Stimulated activated memory B cell treated with anti-CD40 and anti-IgM and Interleukin-4, amounts not matched to agents 10 μg/mL and 1 μg/mL and 100 μg/mL, for 72 hours (primary cell): ENCODE measurements at regions not wholly inside any gene's neighbourhood (a gene's known extent, or its start where the extent isn't known, plus 50 kb on each side); places are given as distances from the start of the nearest gene placed in this dataset.

Experiments used
- ATAC-seq: fragments of 150-1000 bp; cut with Tn5 transposase; 2 replicates; pipeline ENCODE4 v1.10.0; 2021
- H3K27ac Mint-ChIP-seq: one replicate; pipeline ENCODE4 v1.8.0; 2022; ENCODE audit warnings: mild to moderate bottlenecking, mixed read lengths
- H3K27me3 Mint-ChIP-seq: one replicate; pipeline ENCODE4 v1.8.0; 2022; ENCODE audit warnings: mixed read lengths
- H3K36me3 Mint-ChIP-seq: one replicate; pipeline ENCODE4 v1.8.0; 2022; ENCODE audit warnings: mixed read lengths
- H3K4me1 Mint-ChIP-seq: one replicate; pipeline ENCODE4 v1.8.0; 2022; ENCODE audit warnings: mixed read lengths
- H3K4me3 Mint-ChIP-seq: one replicate; pipeline ENCODE4 v1.8.0; 2022; ENCODE audit warnings: mild to moderate bottlenecking, moderate library complexity, mixed read lengths
- H3K9me3 Mint-ChIP-seq: one replicate; pipeline ENCODE4 v1.8.0; 2022; ENCODE audit warnings: mixed read lengths

- Mint-ChIP-seq H3K27me3 (no peaks in the 10 kb centered on the region), H3K27ac (no peak overlapping the region), H3K36me3 (no peaks in the 10 kb centered on the region), H3K4me1 (no peaks in the 10 kb centered on the region), H3K9me3 (peaks cover 4% of the 10 kb centered on the region), H3K4me3 (no peak overlapping the region)
- no peak for ATAC-seq
Measured at GRCh38 chr2:76448956-76449355, 738.2 kb upstream of the GCFC2 start.

DNA sequence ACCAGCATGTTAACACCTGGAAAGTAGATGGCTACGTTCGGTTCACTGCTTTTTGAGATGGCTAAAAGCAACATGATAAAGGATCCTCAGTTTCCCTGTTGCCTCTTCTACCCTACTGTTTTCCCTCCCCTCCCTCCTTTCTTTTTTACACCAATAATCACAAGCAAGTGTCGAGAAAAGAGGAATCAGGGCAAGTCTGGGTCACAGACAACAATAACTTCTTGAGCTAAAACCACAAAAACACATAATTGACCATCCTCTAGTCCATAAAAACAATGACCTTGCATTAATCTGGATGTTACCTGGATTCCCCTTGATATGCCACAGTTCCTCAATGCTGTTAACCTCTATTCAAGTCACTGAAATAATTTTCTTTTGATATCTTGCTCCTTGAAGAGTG, 736.6 kb upstream of the GCFC2 start:
- peaks cover 4% of the 10 kb centered on the region for H3K9me3 Mint-ChIP-seq
- H3K36me3 Mint-ChIP-seq: no peaks in the 10 kb centered on the region
- no peak for ATAC-seq
- H3K4me1 Mint-ChIP-seq: no peaks in the 10 kb centered on the region
- no peak overlapping the region for H3K27ac Mint-ChIP-seq
- no peaks in the 10 kb centered on the region for H3K27me3 Mint-ChIP-seq
- H3K4me3 Mint-ChIP-seq: no peak overlapping the region

GRCh38 chr2:76446872-76447271, 736.2 kb upstream of the GCFC2 start:
- H3K27me3 Mint-ChIP-seq: no peaks in the 10 kb centered on the region
- H3K4me1 Mint-ChIP-seq: no peaks in the 10 kb centered on the region

DNA sequence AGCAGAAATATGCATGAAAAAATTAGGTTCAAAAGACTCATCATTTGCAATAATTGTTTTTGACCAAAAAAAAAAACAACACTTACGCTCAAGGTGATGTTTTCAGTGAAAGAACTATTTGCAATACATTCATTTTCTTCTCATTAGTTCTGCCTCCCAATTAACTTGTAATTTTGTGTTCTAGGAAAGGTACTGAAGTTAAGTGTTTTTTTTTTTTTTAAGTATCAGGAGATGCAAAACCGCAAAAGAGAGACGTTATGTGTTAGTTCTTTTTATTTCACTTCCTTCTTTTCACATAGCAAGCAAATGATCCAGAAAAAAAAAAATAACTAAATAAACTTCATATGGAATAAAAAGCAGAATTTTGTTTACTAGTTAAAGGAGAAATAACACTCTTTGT, 735.2 kb upstream of the GCFC2 start:
- Mint-ChIP-seq H3K4me3 (no peak overlapping the region), H3K9me3 (peaks cover 4% of the 10 kb centered on the region), H3K4me1 (no peaks in the 10 kb centered on the region), H3K27me3 (no peaks in the 10 kb centered on the region), H3K27ac (no peak overlapping the region), H3K36me3 (no peaks in the 10 kb centered on the region)
- no peak for ATAC-seq

More at GRCh38 chr2:76446872-76447271, 736.2 kb upstream of the GCFC2 start:
- Mint-ChIP-seq H3K27ac (no peak overlapping the region), H3K9me3 (peaks cover 4% of the 10 kb centered on the region), H3K36me3 (no peaks in the 10 kb centered on the region), H3K4me3 (no peak overlapping the region)
- no peak for ATAC-seq

DNA sequence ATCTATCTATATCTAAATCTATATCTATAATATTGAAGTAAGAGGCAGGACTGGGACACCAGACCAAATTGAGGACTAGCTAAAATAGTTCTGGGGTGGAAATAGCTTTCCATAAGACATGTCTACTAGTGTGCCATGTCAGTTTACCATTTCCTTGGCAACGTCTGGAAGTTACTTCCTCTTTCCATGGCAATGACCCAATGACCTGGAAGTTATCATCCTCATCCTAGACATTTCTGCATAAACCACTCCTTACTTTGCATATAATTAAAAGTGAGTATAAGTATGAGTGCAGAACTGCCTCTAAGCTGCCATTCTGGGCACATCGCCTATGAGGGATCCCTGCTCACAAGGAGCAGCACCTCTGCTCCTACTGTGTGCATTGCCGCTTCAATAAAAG, 734.0 kb upstream of the GCFC2 start:
- no peak for ATAC-seq
- Mint-ChIP-seq H3K9me3 (peaks cover 4% of the 10 kb centered on the region), H3K27me3 (no peaks in the 10 kb centered on the region), H3K27ac (no peak overlapping the region), H3K4me3 (no peak overlapping the region), H3K36me3 (no peaks in the 10 kb centered on the region), H3K4me1 (no peaks in the 10 kb centered on the region)

- H3K27me3 Mint-ChIP-seq: no peaks in the 10 kb centered on the region
- ATAC-seq: no peak
- H3K9me3 Mint-ChIP-seq: no peaks in the 10 kb centered on the region
- no peak overlapping the region for H3K4me3 Mint-ChIP-seq
- no peaks in the 10 kb centered on the region for H3K36me3 Mint-ChIP-seq
- H3K4me1 Mint-ChIP-seq: no peaks in the 10 kb centered on the region
- H3K27ac Mint-ChIP-seq: no peak overlapping the region
Measured at GRCh38 chr2:76437564-76437963, 726.8 kb upstream of the GCFC2 start.

- H3K9me3 Mint-ChIP-seq: peaks cover 8% of the 10 kb centered on the region
- H3K4me1 Mint-ChIP-seq: no peaks in the 10 kb centered on the region
- H3K36me3 Mint-ChIP-seq: no peaks in the 10 kb centered on the region
Measured at GRCh38 chr2:76429374-76429773, 718.7 kb upstream of the GCFC2 start.

DNA sequence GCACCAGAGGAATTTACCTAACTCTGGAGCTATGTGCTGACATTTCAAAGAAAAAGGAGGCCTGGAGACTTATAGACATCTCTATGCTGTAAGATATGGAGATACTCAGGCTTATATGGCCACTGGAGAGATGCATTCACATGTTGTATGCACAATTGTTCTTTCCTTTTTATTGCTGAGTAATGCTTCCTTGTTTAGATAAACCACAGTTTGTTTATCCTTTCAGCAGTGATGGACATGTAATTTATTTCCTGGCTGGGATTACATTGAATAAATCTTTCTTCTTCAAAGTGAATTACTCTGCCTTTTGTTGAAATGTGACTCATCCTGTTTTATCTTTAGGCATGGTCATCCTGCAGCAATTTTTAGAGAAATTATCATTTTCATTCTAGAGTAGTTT, 716.7 kb upstream of the GCFC2 start:
- no peak overlapping the region for H3K27ac Mint-ChIP-seq
- no peaks in the 10 kb centered on the region for H3K36me3 Mint-ChIP-seq
- H3K4me3 Mint-ChIP-seq: no peak overlapping the region
- H3K4me1 Mint-ChIP-seq: no peaks in the 10 kb centered on the region
- no peaks in the 10 kb centered on the region for H3K27me3 Mint-ChIP-seq
- H3K9me3 Mint-ChIP-seq: peaks cover 8% of the 10 kb centered on the region
- no peak for ATAC-seq

More at GRCh38 chr2:76429374-76429773, 718.7 kb upstream of the GCFC2 start:
- no peak overlapping the region for H3K27ac Mint-ChIP-seq
- no peaks in the 10 kb centered on the region for H3K27me3 Mint-ChIP-seq
- no peak for ATAC-seq
- no peak overlapping the region for H3K4me3 Mint-ChIP-seq

DNA sequence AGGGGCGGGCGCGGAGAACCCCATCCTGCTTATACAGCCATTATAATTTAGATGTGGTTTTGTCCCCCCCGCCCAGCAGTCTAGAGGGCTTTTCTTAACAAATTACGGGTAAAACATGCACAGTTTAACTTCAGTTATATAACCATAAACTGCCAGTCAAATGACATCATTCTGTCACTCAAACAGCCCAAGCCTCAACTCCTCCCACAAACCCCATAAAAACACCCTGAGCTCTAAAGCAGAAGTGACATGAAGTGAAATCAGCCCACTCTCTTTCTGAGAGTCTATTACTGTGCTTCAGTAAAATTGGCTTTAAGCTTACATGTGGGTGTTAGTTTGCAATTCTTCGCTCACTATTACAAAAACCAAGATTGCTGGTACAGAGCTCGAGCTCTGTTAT, 705.1 kb upstream of the GCFC2 start:
- H3K4me1 Mint-ChIP-seq: no peaks in the 10 kb centered on the region
- ATAC-seq: no peak
- H3K9me3 Mint-ChIP-seq: peaks cover 10% of the 10 kb centered on the region
- no peaks in the 10 kb centered on the region for H3K27me3 Mint-ChIP-seq
- H3K27ac Mint-ChIP-seq: no peak overlapping the region
- no peak overlapping the region for H3K4me3 Mint-ChIP-seq
- no peaks in the 10 kb centered on the region for H3K36me3 Mint-ChIP-seq

GRCh38 chr2:76413436-76413835, 702.7 kb upstream of the GCFC2 start:
- no peak for ATAC-seq
- H3K27ac Mint-ChIP-seq: no peak overlapping the region
- H3K4me3 Mint-ChIP-seq: no peak overlapping the region
- H3K9me3 Mint-ChIP-seq: peaks cover 7% of the 10 kb centered on the region
- no peaks in the 10 kb centered on the region for H3K36me3 Mint-ChIP-seq
- no peaks in the 10 kb centered on the region for H3K4me1 Mint-ChIP-seq
- H3K27me3 Mint-ChIP-seq: no peaks in the 10 kb centered on the region

DNA sequence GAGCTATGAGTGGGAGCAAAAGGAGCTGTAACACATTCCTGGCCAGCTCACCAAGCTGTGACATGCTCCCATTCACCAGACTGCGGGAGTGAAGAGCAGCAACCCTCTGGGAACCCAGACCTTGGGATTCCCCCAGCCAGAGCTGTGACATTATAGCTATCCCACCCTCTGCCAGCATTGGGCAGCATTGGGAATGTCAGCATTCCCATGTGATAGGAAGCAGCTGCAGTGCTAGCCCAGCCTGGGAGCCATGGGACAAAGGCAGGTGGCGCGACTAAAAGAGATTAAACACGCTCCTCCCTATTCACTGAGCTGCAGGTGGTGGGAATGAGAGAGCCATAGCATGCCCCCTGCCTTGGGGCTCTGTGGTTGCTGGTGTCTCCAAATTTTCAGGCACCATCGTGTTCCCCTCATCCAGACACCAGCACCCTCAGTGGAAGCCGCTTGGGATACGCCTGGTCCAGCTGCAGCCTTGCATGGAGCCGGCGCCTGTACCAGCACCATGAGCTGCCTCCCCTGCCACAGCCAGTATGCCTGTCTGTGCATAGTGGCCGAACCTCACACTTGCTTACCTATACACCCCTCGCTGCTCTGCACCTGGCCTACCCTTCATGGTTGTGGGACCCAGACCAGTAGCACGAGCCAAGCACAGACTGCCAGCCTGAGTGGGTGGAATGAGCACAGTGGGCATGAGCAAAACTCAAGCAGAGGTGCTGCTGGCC, 695.6 kb upstream of the GCFC2 start:
- Mint-ChIP-seq H3K27ac (no peak overlapping the region), H3K27me3 (no peaks in the 10 kb centered on the region), H3K4me1 (no peaks in the 10 kb centered on the region), H3K9me3 (peaks cover 4% of the 10 kb centered on the region), H3K4me3 (no peak overlapping the region), H3K36me3 (no peaks in the 10 kb centered on the region)
- peak; percentile 45 for ATAC-seq

- Mint-ChIP-seq H3K27me3 (no peaks in the 10 kb centered on the region), H3K27ac (no peak overlapping the region), H3K9me3 (no peaks in the 10 kb centered on the region), H3K4me1 (no peaks in the 10 kb centered on the region), H3K36me3 (no peaks in the 10 kb centered on the region), H3K4me3 (no peak overlapping the region)
- no peak for ATAC-seq
Measured at GRCh38 chr2:76393356-76393755, 682.6 kb upstream of the GCFC2 start.

DNA sequence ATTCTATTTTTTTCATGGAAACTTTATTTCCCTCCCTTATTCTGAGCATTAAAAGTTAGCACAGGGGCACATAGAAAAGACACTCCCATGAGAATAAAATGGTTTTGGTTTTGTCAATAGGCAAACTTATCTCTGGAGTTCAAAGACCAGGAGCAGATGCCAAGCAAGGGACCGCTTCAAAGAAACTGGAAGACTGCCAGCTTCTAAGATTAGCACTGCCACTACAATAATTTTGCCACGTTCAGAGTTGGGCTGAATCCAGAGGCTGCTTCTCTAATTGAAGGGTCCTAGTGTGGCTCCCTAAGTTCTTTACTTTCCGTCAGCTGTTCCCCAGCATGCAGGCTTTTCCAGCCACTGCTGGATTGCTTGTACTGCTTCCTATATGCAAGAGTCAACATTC, 681.0 kb upstream of the GCFC2 start:
- H3K36me3 Mint-ChIP-seq: no peaks in the 10 kb centered on the region
- no peaks in the 10 kb centered on the region for H3K4me1 Mint-ChIP-seq
- H3K9me3 Mint-ChIP-seq: no peaks in the 10 kb centered on the region

DNA sequence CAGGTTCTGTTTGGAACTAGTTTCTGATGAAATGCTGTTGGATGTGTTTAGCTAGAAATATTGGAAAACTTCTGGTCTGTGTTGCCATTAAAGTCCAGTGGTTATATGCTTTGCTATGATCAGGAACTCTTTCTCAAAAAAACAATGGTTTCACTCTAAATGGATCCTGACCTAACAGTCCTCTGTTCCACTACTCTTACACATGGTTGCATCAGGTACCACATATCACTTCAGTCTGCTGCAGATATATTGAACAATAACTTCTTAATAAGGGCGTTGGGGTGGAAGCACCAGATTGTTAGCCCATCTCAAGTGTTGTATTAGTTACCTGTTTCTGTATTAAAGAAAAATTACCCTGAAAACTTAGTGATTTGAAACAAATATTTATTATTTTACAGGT, 676.6 kb upstream of the GCFC2 start:
- Mint-ChIP-seq H3K9me3 (no peaks in the 10 kb centered on the region), H3K4me3 (no peak overlapping the region), H3K27me3 (no peaks in the 10 kb centered on the region), H3K4me1 (no peaks in the 10 kb centered on the region), H3K27ac (no peak overlapping the region), H3K36me3 (no peaks in the 10 kb centered on the region)
- no peak for ATAC-seq

More for the DNA sequence above, 681.0 kb upstream of the GCFC2 start:
- H3K27me3 Mint-ChIP-seq: no peaks in the 10 kb centered on the region
- no peak overlapping the region for H3K4me3 Mint-ChIP-seq
- ATAC-seq: no peak
- H3K27ac Mint-ChIP-seq: no peak overlapping the region

DNA sequence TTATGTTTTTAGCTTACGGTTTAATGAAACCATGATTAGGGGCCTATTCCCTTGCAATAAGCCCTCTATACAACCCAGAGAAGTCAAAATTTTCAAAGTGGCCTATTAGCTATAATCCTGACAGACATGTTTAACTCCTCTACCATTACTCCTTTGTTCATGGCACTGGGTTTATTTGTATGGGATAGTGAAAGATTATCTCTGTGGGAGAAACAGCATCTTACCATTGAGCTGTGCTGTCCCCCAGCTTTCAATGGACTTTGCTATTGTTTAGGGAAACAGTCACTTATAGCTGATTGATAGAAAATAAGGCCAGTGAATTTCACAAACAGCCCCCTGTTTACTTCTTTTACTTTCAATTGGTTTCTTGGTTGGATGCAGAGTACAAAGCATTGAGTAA, 675.2 kb upstream of the GCFC2 start:
- Mint-ChIP-seq H3K27ac (no peak overlapping the region), H3K9me3 (no peaks in the 10 kb centered on the region), H3K36me3 (no peaks in the 10 kb centered on the region), H3K4me3 (no peak overlapping the region), H3K27me3 (no peaks in the 10 kb centered on the region), H3K4me1 (no peaks in the 10 kb centered on the region)
- ATAC-seq: no peak

DNA sequence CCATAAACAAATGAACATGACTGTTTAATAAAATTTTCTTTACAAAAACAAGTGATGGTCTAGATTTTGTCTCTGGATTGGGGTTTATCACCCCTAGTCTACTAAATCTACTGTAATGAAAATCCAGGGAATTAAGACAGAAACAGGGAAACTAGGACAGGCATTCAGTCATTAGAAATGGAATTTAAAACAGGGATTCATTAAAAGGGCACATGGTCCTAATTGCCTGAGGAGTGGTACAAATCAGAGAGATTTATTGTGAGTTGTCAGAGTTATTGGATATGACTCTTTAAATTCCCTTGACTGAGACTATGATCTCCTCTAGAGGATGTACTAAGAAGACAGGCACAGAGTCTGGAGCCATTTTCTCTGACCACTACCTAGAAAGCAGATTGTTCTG, 670.9 kb upstream of the GCFC2 start:
- Mint-ChIP-seq H3K4me3 (no peak overlapping the region), H3K27ac (no peak overlapping the region), H3K27me3 (no peaks in the 10 kb centered on the region)

DNA sequence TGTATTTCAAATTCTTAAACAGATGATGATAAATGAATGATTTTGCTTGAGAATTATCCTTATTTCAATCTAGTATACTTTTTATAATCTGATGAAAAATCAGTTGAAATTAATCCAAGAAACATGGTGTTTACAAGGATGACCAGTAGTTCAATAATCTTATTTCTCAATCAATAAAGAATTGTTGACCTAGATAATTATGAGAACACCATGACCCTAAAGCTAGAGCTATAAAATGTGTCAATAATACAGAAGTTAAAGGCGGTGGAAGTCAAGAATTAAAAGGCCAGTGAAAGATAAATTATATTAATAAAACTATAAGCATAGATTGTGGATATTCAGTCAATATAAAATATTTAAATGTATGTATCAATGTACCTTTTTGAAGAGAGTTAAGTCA, 667.4 kb upstream of the GCFC2 start:
- no peak overlapping the region for H3K4me3 Mint-ChIP-seq
- H3K9me3 Mint-ChIP-seq: no peaks in the 10 kb centered on the region
- H3K27me3 Mint-ChIP-seq: no peaks in the 10 kb centered on the region
- no peak for ATAC-seq
- H3K4me1 Mint-ChIP-seq: no peaks in the 10 kb centered on the region
- H3K27ac Mint-ChIP-seq: no peak overlapping the region
- H3K36me3 Mint-ChIP-seq: no peaks in the 10 kb centered on the region

More for the DNA sequence above, 670.9 kb upstream of the GCFC2 start:
- H3K36me3 Mint-ChIP-seq: no peaks in the 10 kb centered on the region
- no peaks in the 10 kb centered on the region for H3K9me3 Mint-ChIP-seq
- no peak for ATAC-seq
- H3K4me1 Mint-ChIP-seq: no peaks in the 10 kb centered on the region
